HepG2 (cell line): ENCODE measurements at regions not wholly inside any gene's neighbourhood (a gene's known extent, or its start where the extent isn't known, plus 50 kb on each side); places are given as distances from the start of the nearest gene placed in this dataset.

Experiments used
- BRCA1 ChIP-seq: sonication (generic); formaldehyde crosslinking; IDR thresholded peaks from 2 replicates; pipeline ENCODE4 v1.4.0; 2020; ENCODE audit warnings: missing genetic modification reagents
- CTCF ChIP-seq: sonication (generic); formaldehyde crosslinking; IDR thresholded peaks from 2 replicates; pipeline ENCODE4 v1.5.0; 2020; ENCODE audit warnings: mild to moderate bottlenecking, missing genetic modification reagents, moderate library complexity
- ETV6 ChIP-seq: sonication (generic); formaldehyde crosslinking; conservative IDR thresholded peaks from 2 replicates; pipeline ENCODE4 v1.4.0; 2020; ENCODE audit warnings: missing genetic modification reagents
- FOXJ3 ChIP-seq: sonication (generic); formaldehyde crosslinking; IDR thresholded peaks from 2 replicates; pipeline ENCODE4 v1.4.0; 2020; ENCODE audit warnings: missing genetic modification reagents, mild to moderate bottlenecking, borderline replicate concordance
- MXI1 ChIP-seq: IDR thresholded peaks from 3 replicates; pipeline ENCODE4 v1.6.1; 2012; ENCODE audit warnings: low read depth, low read length, inconsistent platforms, borderline replicate concordance
- NFE2L2 ChIP-seq: fragments of 150-350 bp; IDR thresholded peaks from 2 replicates; pipeline ENCODE4 v1.6.1; 2014; ENCODE audit warnings: low read length
- REST ChIP-seq, 2 experiments: IDR thresholded peaks; 2 replicates each; pipeline ENCODE4 v1.6.1; 2011 to 2012; ENCODE audit warnings: low read length in 2 of 2, borderline replicate concordance in 1 of 2, low read depth in 1 of 2, mild to moderate bottlenecking in 1 of 2, moderate library complexity in 1 of 2
- SALL2 ChIP-seq: sonication (generic); formaldehyde crosslinking; IDR thresholded peaks from 2 replicates; pipeline ENCODE4 v1.8.1; 2023; ENCODE audit warnings: mild to moderate bottlenecking, missing genetic modification reagents, inconsistent platforms
- SMARCC2 ChIP-seq: fragments of 450-650 bp; IDR thresholded peaks from 2 replicates; pipeline ENCODE4 v1.6.1; 2017; ENCODE audit warnings: antibody characterized with exemption, mild to moderate bottlenecking
- ZNF263 ChIP-seq: sonication (generic); formaldehyde crosslinking; IDR thresholded peaks from 2 replicates; pipeline ENCODE4 v1.4.0; 2020; ENCODE audit warnings: missing genetic modification reagents
- TF ChIP-seq, protein P1 (sequence below): IDR thresholded peaks from 2 replicates; pipeline ENCODE4 v1.6.1; 2016; ENCODE audit warnings: low read depth
- TF ChIP-seq, protein P2 (sequence below): sonication (generic); formaldehyde crosslinking; conservative IDR thresholded peaks from 2 replicates; pipeline ENCODE4 v1.4.0; 2020; ENCODE audit warnings: missing genetic modification reagents

DNA sequence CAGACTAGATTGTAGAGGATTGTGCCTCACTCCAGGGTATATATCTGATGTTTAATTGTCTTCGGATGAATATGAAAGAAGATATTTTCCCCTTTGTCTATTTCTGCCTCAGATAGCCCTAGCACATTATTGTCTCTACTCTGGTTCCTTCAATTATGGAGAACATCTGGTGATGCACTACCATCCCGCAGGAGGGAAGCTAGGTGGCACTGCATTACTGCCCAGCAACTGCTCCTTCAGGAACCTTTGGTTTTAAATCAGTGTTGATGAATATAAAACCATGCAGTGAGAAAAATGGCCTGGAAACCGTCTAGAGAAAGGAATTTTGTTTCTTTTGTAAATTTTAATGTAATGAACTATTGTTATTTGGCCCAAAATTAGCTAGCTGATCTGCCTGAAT lies 68.5 kb downstream of the GPR88 start:
- TF ChIP-seq SMARCC2: no peak
- TF ChIP-seq, protein P1, sequence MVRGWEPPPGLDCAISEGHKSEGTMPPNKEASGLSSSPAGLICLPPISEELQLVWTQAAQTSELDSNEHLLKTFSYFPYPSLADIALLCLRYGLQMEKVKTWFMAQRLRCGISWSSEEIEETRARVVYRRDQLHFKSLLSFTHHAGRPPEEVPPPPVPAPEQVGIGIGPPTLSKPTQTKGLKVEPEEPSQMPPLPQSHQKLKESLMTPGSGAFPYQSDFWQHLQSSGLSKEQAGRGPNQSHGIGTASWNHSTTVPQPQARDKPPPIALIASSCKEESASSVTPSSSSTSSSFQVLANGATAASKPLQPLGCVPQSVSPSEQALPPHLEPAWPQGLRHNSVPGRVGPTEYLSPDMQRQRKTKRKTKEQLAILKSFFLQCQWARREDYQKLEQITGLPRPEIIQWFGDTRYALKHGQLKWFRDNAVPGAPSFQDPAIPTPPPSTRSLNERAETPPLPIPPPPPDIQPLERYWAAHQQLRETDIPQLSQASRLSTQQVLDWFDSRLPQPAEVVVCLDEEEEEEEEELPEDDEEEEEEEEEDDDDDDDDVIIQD: no peak
- no peak for TF ChIP-seq BRCA1 (CRISPR knock-in tag)
- no peak for TF ChIP-seq SALL2 (CRISPR knock-in tag)
- no peak for TF ChIP-seq ZNF263 (CRISPR knock-in tag)
- TF ChIP-seq CTCF (CRISPR knock-in tag): peak; percentile 65
- TF ChIP-seq ETV6 (CRISPR knock-in tag): no peak
- no peak for TF ChIP-seq FOXJ3 (CRISPR knock-in tag)
- TF ChIP-seq NFE2L2: no peak
- TF ChIP-seq, protein P2, sequence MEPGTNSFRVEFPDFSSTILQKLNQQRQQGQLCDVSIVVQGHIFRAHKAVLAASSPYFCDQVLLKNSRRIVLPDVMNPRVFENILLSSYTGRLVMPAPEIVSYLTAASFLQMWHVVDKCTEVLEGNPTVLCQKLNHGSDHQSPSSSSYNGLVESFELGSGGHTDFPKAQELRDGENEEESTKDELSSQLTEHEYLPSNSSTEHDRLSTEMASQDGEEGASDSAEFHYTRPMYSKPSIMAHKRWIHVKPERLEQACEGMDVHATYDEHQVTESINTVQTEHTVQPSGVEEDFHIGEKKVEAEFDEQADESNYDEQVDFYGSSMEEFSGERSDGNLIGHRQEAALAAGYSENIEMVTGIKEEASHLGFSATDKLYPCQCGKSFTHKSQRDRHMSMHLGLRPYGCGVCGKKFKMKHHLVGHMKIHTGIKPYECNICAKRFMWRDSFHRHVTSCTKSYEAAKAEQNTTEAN (CRISPR knock-in tag): no peak
- no peak for TF ChIP-seq MXI1
- TF ChIP-seq REST (IDR thresholded peaks at IDR 0.05; ENCODE audit: borderline replicate concordance in 1 of 2, low read depth in 1 of 2, low read length in 2 of 2): no peak
